HepG2 (cell line): ENCODE measurements at regions not wholly inside any gene's neighbourhood (a gene's known extent, or its start where the extent isn't known, plus 50 kb on each side); places are given as distances from the start of the nearest gene placed in this dataset.

Source experiments
- AFF4 ChIP-seq: sonication (generic); formaldehyde crosslinking; IDR thresholded peaks from 2 replicates; pipeline ENCODE4 v1.4.0; 2020; ENCODE audit warnings: missing genetic modification reagents
- GPBP1L1 ChIP-seq: sonication (generic); formaldehyde crosslinking; IDR thresholded peaks from 2 replicates; pipeline ENCODE4 v1.5.0; 2020; ENCODE audit warnings: mild to moderate bottlenecking, missing genetic modification reagents
- PLRG1 ChIP-seq: fragments of 450-650 bp; conservative IDR thresholded peaks from 2 replicates; pipeline ENCODE4 v1.6.1; 2016
- POGK ChIP-seq: sonication (generic); formaldehyde crosslinking; conservative IDR thresholded peaks from 2 replicates; pipeline ENCODE4 v1.8.0; 2022; ENCODE audit warnings: mild to moderate bottlenecking, moderate library complexity, missing genetic modification reagents
- SMAD1 ChIP-seq: sonication (generic); formaldehyde crosslinking; IDR thresholded peaks from 2 replicates; pipeline ENCODE4 v1.4.0; 2020; ENCODE audit warnings: missing genetic modification reagents, low read depth, mild to moderate bottlenecking, borderline replicate concordance
- ZBTB43 ChIP-seq: sonication (generic); formaldehyde crosslinking; conservative IDR thresholded peaks from 2 replicates; pipeline ENCODE4 v1.4.0; 2020; ENCODE audit warnings: missing genetic modification reagents
- ZNF30 ChIP-seq: sonication (generic); formaldehyde crosslinking; IDR thresholded peaks from 2 replicates; pipeline ENCODE4 v1.5.0; 2020; ENCODE audit warnings: mild to moderate bottlenecking, missing genetic modification reagents
- ZNF570 ChIP-seq: sonication (generic); formaldehyde crosslinking; IDR thresholded peaks from 2 replicates; pipeline ENCODE4 v1.4.0; 2020; ENCODE audit warnings: mild to moderate bottlenecking, missing genetic modification reagents, borderline replicate concordance
- ZNF609 ChIP-seq: sonication (generic); formaldehyde crosslinking; IDR thresholded peaks from 2 replicates; pipeline ENCODE4 v1.4.0; 2020; ENCODE audit warnings: mild to moderate bottlenecking, missing genetic modification reagents, borderline replicate concordance
- ZNF713 ChIP-seq: sonication (generic); formaldehyde crosslinking; IDR thresholded peaks from 2 replicates; pipeline ENCODE4 v1.4.0; 2020; ENCODE audit warnings: mild to moderate bottlenecking, missing genetic modification reagents
- ZUFSP ChIP-seq: sonication (generic); formaldehyde crosslinking; IDR thresholded peaks from 2 replicates; pipeline ENCODE4 v1.9.0; 2021; ENCODE audit warnings: missing genetic modification reagents, mild to moderate bottlenecking, borderline replicate concordance
- TF ChIP-seq, protein P1 (sequence below): IDR thresholded peaks from 2 replicates; pipeline ENCODE4 v1.6.1; 2016; ENCODE audit warnings: mild to moderate bottlenecking, missing biosample characterization, missing genetic modification reagents

DNA sequence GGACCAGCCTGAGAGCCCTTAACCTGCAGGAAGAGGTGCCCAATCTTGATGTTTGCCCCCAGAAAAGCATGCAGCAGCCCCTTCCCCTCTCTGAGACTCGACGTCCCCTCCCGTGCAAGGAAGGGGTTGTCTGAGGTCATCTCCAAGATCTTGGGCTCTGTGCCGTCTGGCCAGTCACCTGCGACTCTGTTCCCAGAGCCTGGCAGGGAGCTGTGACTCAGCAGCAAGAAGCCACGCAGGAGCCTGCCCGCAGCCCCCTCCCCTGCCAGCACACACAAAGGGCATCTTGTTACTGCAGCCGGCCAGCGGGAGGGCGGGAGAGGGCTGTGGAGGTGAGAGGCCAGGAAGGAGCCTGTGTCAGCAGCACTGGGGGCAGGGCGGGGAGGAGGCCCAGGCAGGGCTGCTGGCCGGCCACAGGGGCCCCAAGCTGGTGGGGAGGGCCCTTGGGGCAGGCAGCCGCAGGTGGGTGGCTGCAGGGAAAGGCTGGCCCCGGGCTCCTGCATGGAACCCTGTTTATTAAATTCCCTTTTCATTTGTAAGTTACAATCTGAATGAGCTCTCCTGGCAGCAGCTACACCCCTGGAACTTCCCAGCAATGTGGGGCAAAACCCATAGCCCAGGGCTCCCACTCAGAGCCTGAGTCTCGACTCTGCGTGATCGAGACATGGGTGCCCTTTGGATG, 103.7 kb upstream of the ZMIZ1 start (continued):
- TF ChIP-seq POGK (CRISPR knock-in tag) = peak; percentile 81
- no peak for TF ChIP-seq AFF4 (CRISPR knock-in tag)
- TF ChIP-seq ZNF713 (CRISPR knock-in tag) = no peak
- no peak for TF ChIP-seq ZNF570
- TF ChIP-seq ZBTB43 (CRISPR knock-in tag) = peak; percentile 89
- no peak for TF ChIP-seq ZUFSP (CRISPR knock-in tag)
- no peak for TF ChIP-seq SMAD1
- no peak for TF ChIP-seq GPBP1L1 (CRISPR knock-in tag)
- peak; percentile 79; the same call in 1 of the 2 replicates for TF ChIP-seq ZNF609 (CRISPR knock-in tag)
- no peak for TF ChIP-seq ZNF30 (CRISPR knock-in tag)
- TF ChIP-seq, protein P1, sequence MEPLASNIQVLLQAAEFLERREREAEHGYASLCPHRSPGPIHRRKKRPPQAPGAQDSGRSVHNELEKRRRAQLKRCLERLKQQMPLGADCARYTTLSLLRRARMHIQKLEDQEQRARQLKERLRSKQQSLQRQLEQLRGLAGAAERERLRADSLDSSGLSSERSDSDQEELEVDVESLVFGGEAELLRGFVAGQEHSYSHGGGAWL (CRISPR knock-in tag) = peak; percentile 22; the same call in 1 of the 2 replicates
- no peak for TF ChIP-seq PLRG1
